WI38 (cell line): ENCODE measurements at regions not wholly inside any gene's neighbourhood (a gene's known extent, or its start where the extent isn't known, plus 50 kb on each side); places are given as distances from the start of the nearest gene placed in this dataset.

Source experiments
- H3K4me3 ChIP-seq: 2 replicates; pipeline ENCODE4 v1.5.1; 2011; ENCODE audit warnings: low read depth, mild to moderate bottlenecking, control low read depth, low read length
- CTCF ChIP-seq: IDR thresholded peaks from 2 replicates; pipeline ENCODE4 v1.5.1; 2012; ENCODE audit warnings: low read depth, mild to moderate bottlenecking, control low read depth, low read length

- no peak for TF ChIP-seq CTCF
- H3K4me3 ChIP-seq: no peak overlapping the region
Observed at GRCh38 chr19:28416245-28416644, 796.7 kb downstream of the UQCRFS1 start.

- TF ChIP-seq CTCF: no peak
- H3K4me3 ChIP-seq: no peak overlapping the region
Observed at GRCh38 chr19:28414748-28415147, 798.2 kb downstream of the UQCRFS1 start.

GRCh38 chr19:28409859-28410258 is 803.1 kb downstream of the UQCRFS1 start:
- no peak for TF ChIP-seq CTCF
- no peak overlapping the region for H3K4me3 ChIP-seq

- H3K4me3 ChIP-seq: no peak overlapping the region
- no peak for TF ChIP-seq CTCF
Observed at GRCh38 chr19:28406966-28407365, 806.0 kb downstream of the UQCRFS1 start.

GRCh38 chr19:28405346-28405742 is 807.6 kb downstream of the UQCRFS1 start:
- H3K4me3 ChIP-seq: no peak overlapping the region
- TF ChIP-seq CTCF: no peak

GRCh38 chr19:28404472-28404871 is 808.5 kb downstream of the UQCRFS1 start:
- TF ChIP-seq CTCF: no peak
- no peak overlapping the region for H3K4me3 ChIP-seq

- no peak for TF ChIP-seq CTCF
- no peak overlapping the region for H3K4me3 ChIP-seq
Observed at GRCh38 chr19:28403690-28404089, 809.3 kb downstream of the UQCRFS1 start.
